HG02938 (cell line): ENCODE measurements at regions not wholly inside any gene's neighbourhood (a gene's known extent, or its start where the extent isn't known, plus 50 kb on each side); places are given as distances from the start of the nearest gene placed in this dataset.
"Not testable (repeated sequence)": the region's sequence is repeated elsewhere in the genome, so short reads cannot be mapped to it uniquely, and the experiment has no call there.

Source experiments
- ATAC-seq: cut with Tn5 transposase; IDR thresholded peaks from one replicate; pipeline ENCODE4 v1.9.1; 2021; ENCODE audit warnings: mild to moderate bottlenecking, moderate library complexity; ENCODE audit not compliant: unreplicated experiment

DNA sequence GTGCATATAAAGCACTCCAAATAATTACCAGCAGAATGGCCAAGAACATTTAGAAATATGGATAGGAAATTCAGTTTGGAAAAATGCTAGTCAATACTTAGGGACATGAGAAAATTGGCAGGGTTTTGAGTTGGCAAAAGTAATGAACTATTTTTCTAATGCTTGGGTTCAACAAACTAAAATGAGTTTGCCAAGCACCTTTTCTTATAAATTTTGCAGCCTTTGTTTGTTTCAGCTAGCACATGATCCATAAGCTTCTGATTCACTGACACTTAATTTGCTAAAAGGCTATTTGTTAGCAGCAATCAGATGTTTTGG lies 324.8 kb downstream of the QKI start:
- ATAC-seq, result no peak

DNA sequence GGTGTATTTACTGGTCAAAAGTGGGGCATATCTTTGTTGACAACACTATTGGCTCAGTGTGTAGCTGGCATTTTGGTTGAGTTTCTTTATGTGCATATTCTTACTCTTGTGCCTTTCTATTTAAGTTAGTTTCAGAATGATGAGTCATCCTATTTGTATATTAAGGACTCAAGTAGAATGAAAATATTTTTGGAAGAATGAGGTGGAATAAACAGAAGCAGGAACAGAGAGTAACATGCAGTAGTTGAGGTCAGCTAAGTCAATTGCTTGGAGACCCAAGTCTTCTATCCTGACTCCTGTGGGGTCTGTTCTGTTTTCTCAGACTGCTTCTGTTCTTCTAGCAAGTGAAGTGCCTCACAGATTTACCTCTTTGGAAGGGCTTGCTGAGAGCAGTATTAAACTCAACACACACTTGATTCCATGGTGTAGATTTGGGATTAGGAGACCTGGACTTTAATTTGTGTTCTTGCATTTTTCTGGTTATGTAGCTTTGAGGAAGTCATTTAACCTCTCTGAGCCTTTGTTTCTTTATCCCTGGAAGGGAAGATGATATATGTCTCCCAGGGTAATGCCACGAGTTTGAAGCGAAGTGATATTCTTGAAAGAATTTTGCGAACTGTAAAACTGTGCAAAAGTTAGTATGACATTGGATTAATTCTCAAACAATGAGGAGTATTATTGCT lies 324.3 kb downstream of the QKI start:
- peak; percentile 49 for ATAC-seq

DNA sequence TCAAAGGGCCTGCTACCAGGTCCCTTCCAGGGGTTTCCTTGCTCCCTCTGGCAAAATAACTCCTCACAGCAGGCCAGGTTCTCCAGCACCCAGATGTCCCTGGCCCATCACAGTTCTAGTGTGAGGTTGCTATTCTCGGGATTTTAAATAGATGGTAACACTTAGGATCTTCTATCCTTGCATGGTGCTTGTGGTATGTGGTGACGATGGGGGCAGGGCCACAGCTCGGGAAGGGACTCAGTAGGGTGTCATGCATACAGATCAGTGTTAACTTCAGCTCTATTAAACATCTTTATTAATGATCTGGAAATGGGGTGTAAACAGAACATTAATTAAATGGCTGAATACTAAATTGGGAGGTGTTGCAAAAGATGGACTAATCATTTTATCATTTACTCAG lies 323.8 kb downstream of the QKI start:
- no peak for ATAC-seq

DNA sequence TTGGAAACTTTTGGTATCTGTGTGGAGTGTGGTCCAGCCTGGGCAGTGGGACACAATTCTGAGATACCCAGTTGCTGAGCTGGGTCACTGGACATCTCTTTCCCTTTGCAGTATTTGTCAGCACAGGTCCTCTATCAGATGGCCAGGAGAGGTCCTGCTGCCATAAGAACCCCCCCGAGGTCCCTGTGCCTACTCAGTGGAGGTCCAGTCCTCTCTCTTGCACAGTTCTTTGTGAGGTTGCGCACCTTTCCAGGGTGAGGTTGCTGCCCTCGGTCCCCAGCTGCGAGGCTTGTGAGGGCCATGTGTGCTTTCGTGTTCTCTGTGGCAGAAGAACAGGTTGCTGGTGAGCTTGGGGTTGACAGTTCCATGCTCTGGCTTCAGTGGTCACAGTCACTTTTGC lies 320.6 kb downstream of the QKI start:
- ATAC-seq, result no peak

DNA sequence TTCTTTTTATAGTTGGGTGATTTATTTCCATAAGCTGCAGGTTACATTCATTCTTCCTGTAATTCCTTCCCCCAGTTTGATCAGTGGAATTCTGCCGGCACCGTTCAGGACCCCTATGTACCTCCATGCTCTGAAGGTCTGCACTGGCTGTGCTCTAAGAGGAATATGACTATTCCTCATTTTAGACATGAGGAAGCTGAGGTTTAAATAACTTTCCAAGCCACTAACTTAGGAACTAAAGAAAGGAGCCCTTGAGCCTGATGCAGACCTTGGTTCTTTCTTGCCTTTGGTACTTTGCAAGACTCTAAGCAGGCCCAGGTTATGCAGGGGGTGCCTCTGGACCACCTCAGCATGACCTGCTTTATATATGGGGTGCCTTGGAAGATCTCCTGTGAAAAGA lies 318.5 kb downstream of the QKI start:
- ATAC-seq, result no peak

DNA sequence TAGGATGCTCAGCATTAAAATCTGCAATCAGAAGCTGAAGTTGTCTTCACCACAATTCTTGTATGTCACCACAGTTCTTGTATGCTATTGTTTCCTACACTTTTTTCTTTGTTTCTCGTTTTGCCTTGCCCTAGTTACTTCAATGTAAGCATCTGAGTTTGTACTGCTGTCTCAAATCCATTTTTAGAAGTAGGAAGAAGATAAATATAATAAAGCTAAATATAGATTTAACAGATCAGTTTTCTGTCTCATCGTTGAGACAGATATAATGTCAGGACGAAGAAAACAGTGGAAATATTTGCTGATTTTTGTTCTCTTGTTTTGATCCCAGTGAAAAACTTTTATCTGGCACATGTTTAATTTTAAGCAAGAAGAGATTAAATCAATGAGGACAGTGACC lies 318.0 kb downstream of the QKI start:
- ATAC-seq, result no peak

DNA sequence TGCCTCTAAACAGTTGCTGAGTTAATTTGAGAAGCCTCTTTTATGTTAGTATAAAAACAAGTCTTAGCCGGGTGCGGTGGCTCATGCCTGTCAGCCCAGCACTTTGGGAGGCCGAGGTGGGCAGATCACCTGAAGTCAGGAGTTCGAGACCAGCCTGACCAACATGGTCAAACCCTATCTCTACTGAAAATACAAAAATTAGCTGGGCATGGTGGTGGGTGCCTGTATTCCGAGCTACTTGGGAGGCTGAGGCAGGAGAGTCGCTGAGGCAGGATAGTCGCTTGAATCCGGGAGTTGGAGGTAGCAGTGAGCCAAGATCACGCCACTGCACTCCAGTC lies 317.5 kb downstream of the QKI start:
- ATAC-seq, result not testable (repeated sequence)

DNA sequence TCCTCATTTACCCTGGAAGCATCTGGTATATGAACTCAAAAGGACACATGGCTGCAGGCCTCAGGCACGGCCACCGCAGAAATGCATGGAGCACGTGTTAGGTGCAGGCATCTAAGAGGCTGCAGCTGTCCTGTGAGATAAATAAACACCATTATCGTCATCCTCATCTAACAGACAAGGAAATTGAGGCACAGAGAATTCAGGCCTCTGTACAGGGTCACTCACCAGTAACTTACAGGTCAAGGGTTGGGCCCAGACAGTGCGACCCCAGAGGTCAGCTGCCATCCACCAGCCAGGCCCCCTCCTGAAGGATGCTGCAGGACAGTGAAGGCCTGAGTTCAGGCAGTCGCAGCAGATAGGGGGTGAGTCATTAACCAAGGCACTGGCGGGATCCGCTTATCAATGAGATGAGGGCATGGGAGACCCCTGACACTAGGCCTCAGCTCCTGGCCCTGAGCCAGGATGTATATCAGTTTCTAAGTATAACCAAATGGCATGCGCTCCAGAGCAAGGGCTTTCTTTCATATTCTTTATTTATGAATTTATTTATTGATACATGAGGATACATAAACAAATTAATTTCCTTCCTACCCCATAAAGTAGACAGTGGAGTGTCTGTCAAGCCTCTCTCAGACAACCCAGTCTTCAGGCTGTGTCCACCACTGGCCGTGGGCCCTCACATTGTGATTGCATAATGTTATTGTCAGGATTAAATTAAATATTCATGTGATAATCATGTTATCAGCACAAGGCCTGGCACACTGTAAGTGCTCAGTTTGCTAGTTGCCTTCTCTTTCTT lies 316.9 kb downstream of the QKI start:
- ATAC-seq, result no peak

DNA sequence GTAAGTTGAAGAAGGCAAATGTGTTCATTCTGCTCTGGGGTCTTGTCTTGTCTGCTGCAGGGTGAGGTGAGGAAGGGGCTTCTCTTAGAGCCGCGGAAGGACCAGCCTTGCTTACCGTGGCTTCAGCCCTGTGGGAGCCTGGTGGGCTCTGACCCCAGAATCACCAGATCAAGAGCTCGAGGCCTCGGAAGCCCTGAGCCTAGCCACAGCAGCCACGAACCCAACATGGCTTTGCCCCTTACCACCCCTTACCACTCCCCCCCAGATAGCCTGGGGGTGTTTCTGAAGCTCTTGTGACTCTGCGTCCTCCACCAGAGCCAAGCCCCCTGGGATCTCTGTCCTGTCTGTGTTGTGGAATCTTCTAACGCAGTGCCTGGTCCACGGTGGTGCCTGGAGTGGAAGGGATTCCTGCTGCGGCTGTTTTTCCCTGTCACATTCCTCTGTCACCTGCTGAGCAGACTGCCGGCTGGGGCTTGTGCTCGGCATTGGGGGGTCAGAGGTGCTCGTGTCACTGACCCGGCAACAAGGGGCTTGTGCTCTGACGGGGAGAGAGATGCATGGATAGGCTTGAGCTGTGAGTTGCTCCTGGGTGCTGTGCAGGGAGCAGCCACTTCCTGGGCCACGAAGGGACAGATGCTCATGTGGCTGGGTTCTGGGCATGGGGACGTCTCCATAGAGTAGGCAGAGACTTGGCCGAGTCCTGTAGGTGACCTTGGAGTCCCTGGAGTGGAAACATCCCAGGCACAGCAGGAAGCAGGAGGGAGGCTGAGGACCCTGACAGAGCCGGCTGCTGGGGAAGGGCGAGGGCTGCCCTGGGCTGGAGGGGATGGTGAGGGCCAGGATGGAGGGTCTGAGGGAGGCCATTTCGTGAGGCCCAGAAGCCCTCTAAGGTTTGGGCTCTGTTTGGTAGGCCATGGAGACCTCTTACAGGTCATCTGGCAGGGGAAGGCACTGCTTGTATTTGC lies 316.0 kb downstream of the QKI start:
- no peak for ATAC-seq

DNA sequence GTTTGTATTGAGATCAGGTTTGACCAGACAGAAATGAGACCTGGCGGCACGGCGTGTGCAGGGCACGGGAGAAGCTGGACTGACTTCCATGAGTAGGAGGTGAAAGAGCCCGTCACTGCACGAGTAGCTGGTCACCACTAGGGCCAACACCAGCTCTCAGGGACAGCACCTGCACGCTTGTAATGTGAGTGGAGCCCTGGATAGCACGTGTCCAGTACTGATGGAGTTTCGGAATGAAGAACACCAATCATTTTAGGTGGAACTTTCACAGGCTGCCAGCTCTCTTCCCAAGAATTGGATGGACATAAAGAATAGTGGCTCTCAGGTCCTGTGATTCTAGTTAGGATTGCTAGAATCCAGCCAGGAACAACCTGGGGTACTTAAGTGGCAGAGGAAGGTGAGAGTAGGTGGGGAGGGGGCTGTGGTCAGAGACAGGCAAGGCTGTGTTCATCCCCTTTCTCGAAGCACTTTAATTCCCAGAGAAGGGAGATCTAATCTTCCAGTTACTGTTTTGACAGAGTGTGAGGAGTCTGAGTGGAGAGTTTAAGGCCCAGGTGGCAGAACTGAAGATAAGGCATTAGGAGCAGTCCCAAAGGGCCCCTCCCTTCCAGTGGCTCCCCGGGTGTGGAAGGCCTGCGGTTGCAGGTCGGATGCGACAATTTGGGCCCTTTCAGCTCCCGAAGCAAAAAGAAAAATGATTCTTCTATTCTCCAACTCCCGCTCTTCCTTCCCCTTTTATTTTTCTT lies 314.8 kb downstream of the QKI start:
- no peak for ATAC-seq

DNA sequence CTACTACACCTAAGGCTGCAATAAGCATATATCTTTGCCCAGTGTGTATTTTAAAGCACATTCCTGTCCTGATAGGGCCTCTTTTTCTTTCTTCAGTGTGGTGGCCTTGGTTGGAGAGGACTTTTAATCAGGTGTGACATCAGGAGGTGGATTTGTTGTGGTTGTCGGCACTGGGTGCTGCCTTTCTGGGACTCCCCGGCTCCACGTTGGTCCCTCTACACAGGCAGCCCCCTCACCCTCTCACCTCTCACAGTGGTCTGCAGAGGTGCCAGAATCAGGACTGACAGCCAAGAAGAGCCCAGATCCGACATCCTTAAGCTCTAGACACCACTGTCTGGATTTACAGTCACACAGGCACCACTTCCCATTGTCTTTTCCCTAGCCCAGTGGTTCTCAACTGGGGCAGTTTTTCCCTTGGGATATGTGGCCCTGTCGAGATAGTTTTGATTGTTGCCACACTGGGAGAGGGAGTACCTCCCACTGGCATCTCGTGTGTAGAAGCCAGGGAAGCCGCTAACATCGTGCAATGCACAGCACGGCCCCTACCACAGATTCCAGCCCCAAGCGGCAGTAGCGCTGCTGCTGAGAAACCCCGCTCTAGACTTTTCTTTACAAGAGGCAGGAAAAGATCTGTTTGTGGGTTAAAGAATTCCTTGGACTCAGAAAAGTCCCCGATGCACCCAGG lies 314.1 kb downstream of the QKI start:
- ATAC-seq, result no peak

DNA sequence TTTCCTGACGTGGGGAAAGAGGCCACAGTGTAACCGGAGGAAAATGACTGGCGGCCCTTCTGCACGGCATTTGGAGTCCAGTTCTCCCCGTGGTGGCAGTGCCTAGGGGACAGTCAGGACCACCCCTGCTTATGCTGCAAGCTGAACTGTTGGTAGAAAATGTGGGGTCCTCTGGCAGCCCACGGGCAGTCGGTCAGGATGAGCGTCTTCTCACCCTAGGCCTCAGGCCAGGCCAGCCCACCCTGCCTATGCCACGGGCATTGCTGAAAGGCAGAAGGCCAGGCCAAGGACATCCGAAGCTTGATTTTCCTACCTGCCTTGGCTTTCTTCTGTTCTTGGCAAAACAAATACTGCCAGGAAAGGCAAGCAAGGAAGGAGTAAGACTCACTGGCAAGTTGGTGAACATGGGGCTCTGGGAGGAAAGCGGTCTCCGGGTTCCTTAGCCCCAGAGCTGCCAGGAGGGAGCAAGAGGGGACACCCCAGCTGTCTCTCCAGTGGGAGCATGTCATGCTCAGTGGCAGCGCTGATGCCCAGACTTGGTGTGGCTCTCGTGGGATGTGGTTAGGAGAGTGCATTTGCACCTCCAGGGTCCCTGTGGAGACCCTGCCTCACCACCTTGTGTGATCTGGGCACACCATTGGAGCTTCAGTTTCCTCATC lies 311.6 kb downstream of the QKI start:
- ATAC-seq, result no peak

DNA sequence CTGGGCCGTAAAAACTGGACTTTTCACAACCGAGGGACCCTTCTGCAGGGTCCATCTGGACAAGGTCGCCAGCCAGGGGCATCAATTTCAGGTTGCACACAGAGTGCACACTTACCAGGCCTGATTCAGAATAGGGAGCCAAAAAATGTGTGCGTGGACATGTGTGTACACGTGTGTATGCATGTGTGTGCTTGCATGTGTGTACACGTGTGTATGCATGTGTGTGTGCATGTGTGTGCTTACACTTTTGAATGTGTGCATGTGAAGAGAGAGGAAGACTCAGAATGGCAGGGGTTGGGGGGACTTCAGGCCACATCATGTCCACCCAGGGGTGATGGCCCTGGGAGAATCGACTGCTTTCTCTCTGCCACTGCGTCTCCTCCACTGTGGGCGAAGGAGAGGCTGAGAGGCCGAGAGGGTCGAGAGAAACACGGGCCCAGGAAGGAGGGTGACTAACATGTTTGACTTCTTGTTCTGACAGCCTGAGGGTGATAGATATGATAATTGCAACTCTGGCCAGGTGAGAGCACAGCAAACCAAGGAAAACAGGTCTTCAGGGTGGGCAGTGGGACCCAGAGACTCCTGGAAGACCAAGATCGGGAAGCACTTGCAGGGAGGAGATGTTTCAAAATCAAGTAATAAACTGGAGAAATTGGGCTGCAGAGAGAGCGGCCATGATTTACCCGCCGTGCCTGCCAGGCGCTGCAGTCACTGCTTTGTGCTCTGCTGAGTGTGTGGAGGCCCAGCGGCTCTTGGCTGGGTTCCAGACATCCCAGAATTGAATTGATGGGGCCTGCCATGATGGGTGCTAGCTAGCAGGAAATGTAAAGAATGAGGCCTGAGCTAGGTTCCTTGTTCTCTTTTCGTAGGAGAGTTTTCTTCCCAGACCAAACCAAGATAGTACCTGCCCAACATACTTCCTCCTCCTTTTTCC lies 310.8 kb downstream of the QKI start:
- no peak for ATAC-seq

DNA sequence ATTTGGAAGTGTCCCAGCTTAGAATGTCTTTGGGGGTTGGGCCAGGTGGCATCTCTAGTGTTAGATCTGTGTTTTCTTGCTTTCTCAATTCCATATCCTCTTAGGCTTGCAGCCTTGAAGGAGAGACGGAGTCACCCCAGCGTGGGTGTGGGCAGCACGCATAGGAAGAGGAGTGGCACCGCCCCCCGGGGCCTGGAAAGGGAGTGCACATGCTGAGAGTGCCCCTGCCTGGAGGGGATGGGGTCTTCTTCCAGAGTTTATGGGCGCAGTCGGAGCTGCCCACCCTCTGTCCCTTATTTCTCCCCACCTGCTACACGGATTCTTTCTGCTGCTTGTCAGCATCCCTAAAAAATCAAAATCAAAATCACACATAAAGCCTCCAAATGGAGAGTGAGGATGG lies 309.7 kb downstream of the QKI start:
- no peak for ATAC-seq

DNA sequence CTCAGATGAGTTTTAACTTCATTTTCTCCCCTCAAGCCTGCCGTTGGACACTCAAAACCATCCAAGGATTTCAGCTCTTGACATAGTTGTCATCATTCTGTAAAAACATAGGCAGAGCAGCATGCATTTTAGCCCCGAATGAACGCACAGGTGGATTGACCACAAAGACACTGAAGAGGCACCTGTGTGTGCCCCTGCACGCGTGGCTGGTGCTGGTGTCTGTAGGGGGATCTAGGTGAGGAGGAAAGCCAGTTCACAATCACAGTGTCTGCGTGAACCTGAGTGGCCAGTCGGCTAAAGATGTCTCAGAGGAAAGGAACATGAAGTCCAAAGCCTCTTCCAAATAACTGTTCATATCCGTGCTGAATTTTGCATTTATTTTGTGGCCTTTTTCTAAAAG lies 309.2 kb downstream of the QKI start:
- no peak for ATAC-seq

DNA sequence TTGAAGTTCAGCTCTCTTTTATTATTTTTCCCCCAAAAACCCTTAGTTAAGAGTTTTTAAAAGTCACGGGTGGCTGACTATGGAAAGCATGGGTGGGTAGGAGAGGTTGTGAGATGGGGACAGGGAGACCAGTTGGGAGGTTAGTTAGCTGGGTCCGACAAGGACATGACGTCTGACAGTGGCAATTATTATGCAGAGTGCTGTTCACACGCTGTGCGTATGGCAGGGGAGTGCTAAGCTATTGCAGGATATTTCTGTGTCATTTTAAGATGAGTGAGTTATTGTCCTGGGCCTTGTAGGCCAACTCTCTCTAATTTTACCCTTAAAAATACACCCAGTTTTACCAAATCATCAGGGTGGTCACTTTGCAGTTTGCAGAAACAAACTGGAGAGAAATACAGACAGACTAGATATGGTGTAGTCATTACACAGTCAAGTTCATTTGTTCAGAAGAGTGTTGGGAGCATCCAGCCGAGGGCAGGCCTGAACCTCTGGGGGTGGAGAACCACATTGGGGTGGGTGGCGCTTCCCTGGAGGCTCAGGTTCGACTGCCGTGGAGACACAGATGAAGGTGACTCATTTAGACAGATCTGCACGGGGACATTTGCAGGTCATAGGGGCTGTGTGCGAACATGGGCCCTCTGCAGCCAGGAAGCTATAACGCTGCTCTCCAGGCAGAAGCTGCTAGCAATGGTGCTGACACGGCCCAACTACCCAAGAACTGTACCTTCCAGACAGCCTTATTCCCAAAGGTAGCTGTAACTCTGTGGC lies 307.6 kb downstream of the QKI start:
- no peak for ATAC-seq

DNA sequence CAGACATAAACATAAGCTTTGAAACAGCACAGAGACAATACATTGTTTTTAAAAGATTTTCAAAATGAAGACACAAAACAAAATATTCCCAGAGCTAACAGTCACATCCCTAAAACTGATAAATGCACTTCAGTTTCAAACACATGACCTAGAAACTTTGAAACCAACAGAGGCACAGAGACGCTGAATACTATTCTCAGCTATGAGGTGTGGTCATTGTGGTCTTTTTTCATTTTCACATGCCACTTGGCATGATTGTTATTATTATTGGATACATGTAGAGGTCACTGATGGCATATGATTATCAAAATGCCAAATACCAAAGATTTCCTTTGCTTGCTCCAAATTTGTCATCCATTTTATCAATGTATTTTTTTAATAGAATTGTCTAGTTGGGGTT lies 306.9 kb downstream of the QKI start:
- no peak for ATAC-seq
